GM23338 (cell line): ENCODE measurements at regions not wholly inside any gene's neighbourhood (a gene's known extent, or its start where the extent isn't known, plus 50 kb on each side); places are given as distances from the start of the nearest gene placed in this dataset.

Experiments used
- ATAC-seq: fragments of 200-7000 bp; cut with Tn5 transposase; 3 replicates; pipeline ENCODE4 v1.9.1; 2020
- DNase-seq: peaks from one replicate; pipeline ENCODE4 v3.0.0-alpha.2; 2015; ENCODE audit warnings: low spot score
- H2AFZ ChIP-seq: fragments of 200-600 bp; sonication (generic); 2 replicates; pipeline ENCODE4 v1.8.0; 2016; ENCODE audit warnings: antibody characterized with exemption, mild to moderate bottlenecking, moderate library complexity
- H3F3A ChIP-seq: fragments of 200-600 bp; sonication (generic); replicated peaks from 2 replicates; pipeline ENCODE4 v1.8.0; 2017; ENCODE audit warnings: antibody characterized with exemption, mixed run types, low read depth
- H3K27ac ChIP-seq: fragments of 200-600 bp; sonication (generic); 2 replicates; pipeline ENCODE4 v1.6.1; 2016; ENCODE audit warnings: low read depth
- H3K27me3 ChIP-seq: fragments of 200-600 bp; sonication (generic); 2 replicates; pipeline ENCODE4 v1.8.0; 2016; ENCODE audit warnings: mild to moderate bottlenecking, mixed run types, moderate library complexity; ENCODE audit not compliant: insufficient read depth
- H3K36me3 ChIP-seq: fragments of 200-600 bp; sonication (generic); 2 replicates; pipeline ENCODE4 v1.8.0; 2016; ENCODE audit warnings: mild to moderate bottlenecking; ENCODE audit not compliant: insufficient read depth
- H3K4me1 ChIP-seq: fragments of 200-600 bp; sonication (generic); 2 replicates; pipeline ENCODE4 v1.8.0; 2016; ENCODE audit warnings: mild to moderate bottlenecking, moderate library complexity; ENCODE audit not compliant: insufficient read depth
- H3K4me2 ChIP-seq: fragments of 200-600 bp; sonication (generic); 2 replicates; pipeline ENCODE4 v1.7.1; 2017; ENCODE audit warnings: mixed run types
- H3K4me3 ChIP-seq: fragments of 200-600 bp; sonication (generic); 2 replicates; pipeline ENCODE4 v1.6.1; 2016; ENCODE audit warnings: mixed run types
- H3K79me2 ChIP-seq: fragments of 200-600 bp; sonication (generic); replicated peaks from 2 replicates; pipeline ENCODE4 v1.8.0; 2017; ENCODE audit warnings: mild to moderate bottlenecking; ENCODE audit not compliant: insufficient read depth
- H3K9me2 ChIP-seq: fragments of 200-600 bp; sonication (generic); 2 replicates; pipeline ENCODE4 v1.8.0; 2017; ENCODE audit not compliant: insufficient read depth
- H4K20me1 ChIP-seq: fragments of 200-600 bp; sonication (generic); replicated peaks from 2 replicates; pipeline ENCODE4 v1.8.0; 2017; ENCODE audit warnings: mild to moderate bottlenecking; ENCODE audit not compliant: insufficient read depth
- H3K27ac Mint-ChIP-seq: 2 replicates; pipeline ENCODE4 v1.8.0; 2020; ENCODE audit warnings: inconsistent platforms, mild to moderate bottlenecking, moderate library complexity, mixed read lengths
- H3K27me3 Mint-ChIP-seq: 3 replicates; pipeline ENCODE4 v1.8.0; 2022; ENCODE audit warnings: low read depth, mild to moderate bottlenecking, moderate library complexity, mixed read lengths, inconsistent platforms; ENCODE audit not compliant: insufficient read depth, poor library complexity
- H3K36me3 Mint-ChIP-seq: 3 replicates; pipeline ENCODE4 v1.8.0; 2021; ENCODE audit warnings: low read depth, mild to moderate bottlenecking, inconsistent platforms, moderate library complexity, mixed read lengths
- H3K4me1 Mint-ChIP-seq: 3 replicates; pipeline ENCODE4 v1.8.0; 2020; ENCODE audit warnings: mild to moderate bottlenecking, inconsistent platforms, mixed read lengths
- H3K4me3 Mint-ChIP-seq: 3 replicates; pipeline ENCODE4 v1.8.0; 2021; ENCODE audit warnings: moderate library complexity, mild to moderate bottlenecking, inconsistent platforms, mixed read lengths
- H3K9me3 Mint-ChIP-seq: 3 replicates; pipeline ENCODE4 v1.8.0; 2020; ENCODE audit warnings: moderate library complexity, mild to moderate bottlenecking, inconsistent platforms, mixed read lengths
- CREB1 ChIP-seq: fragments of 250-450 bp; sonication (Bioruptor Pico); IDR thresholded peaks from 2 replicates; pipeline ENCODE4 v1.5.0; 2020; ENCODE audit warnings: low read depth, mild to moderate bottlenecking, moderate library complexity
- CTCF ChIP-seq, 2 experiments: fragments of 200-600 bp in 1 of 2; sonication (generic) in 1 of 2; conservative IDR thresholded peaks; 2 replicates each; pipeline versions ENCODE4 v1.5.1 to v1.6.1; 2016 to 2017; ENCODE audit warnings: antibody characterized with exemption in 2 of 2, low read depth in 2 of 2, mild to moderate bottlenecking in 2 of 2, moderate library complexity in 1 of 2
- ETS1 ChIP-seq: IDR thresholded peaks from 2 replicates; pipeline ENCODE4 v1.6.1; 2016; ENCODE audit warnings: antibody characterized with exemption
- EZH2 ChIP-seq: fragments of 200-600 bp; sonication (generic); IDR thresholded peaks from one replicate; pipeline ENCODE4 v1.8.0; 2017; ENCODE audit warnings: antibody characterized with exemption, mild to moderate bottlenecking, low read depth; ENCODE audit not compliant: unreplicated experiment
- EZH2phosphoT487 ChIP-seq: fragments of 200-600 bp; sonication (generic); IDR thresholded peaks from one replicate; pipeline ENCODE4 v1.8.1; 2018; ENCODE audit warnings: antibody characterized with exemption; ENCODE audit not compliant: unreplicated experiment
- JUNB ChIP-seq: IDR thresholded peaks from one replicate; pipeline ENCODE4 v1.6.1; 2016; ENCODE audit warnings: antibody characterized with exemption; ENCODE audit not compliant: unreplicated experiment
- NANOG ChIP-seq: IDR thresholded peaks from 2 replicates; pipeline ENCODE4 v1.6.1; 2016; ENCODE audit warnings: antibody characterized with exemption, borderline replicate concordance
- POLR2AphosphoS5 ChIP-seq: IDR thresholded peaks from 2 replicates; pipeline ENCODE4 v1.6.1; 2016; ENCODE audit warnings: antibody characterized with exemption, low read depth
- REST ChIP-seq: IDR thresholded peaks from one replicate; pipeline ENCODE4 v1.6.1; 2018; ENCODE audit warnings: antibody characterized with exemption; ENCODE audit not compliant: unreplicated experiment
- STAT1 ChIP-seq: IDR thresholded peaks from one replicate; pipeline ENCODE4 v1.6.1; 2016; ENCODE audit warnings: antibody characterized with exemption; ENCODE audit not compliant: unreplicated experiment
- ZNF114 ChIP-seq: fragments of 250-450 bp; sonication (Bioruptor Pico); IDR thresholded peaks from 2 replicates; pipeline ENCODE4 v1.5.0; 2020; ENCODE audit warnings: mild to moderate bottlenecking, moderate library complexity
- ZNF331 ChIP-seq: fragments of 250-450 bp; sonication (Bioruptor Pico); IDR thresholded peaks from 2 replicates; pipeline ENCODE4 v1.5.0; 2020; ENCODE audit warnings: low read depth, mild to moderate bottlenecking, moderate library complexity
- ZNF462 ChIP-seq: fragments of 250-450 bp; sonication (Bioruptor Pico); IDR thresholded peaks from 2 replicates; pipeline ENCODE4 v1.5.0; 2020; ENCODE audit warnings: mild to moderate bottlenecking, moderate library complexity

- H4K20me1 ChIP-seq = no peaks in the 10 kb centered on the region
- TF ChIP-seq STAT1 = no peak
- no peak for TF ChIP-seq ETS1
- TF ChIP-seq ZNF114 (CRISPR knock-in tag) = no peak
- TF ChIP-seq ZNF331 (CRISPR knock-in tag) = no peak
- no peak for TF ChIP-seq EZH2
- no peak for TF ChIP-seq POLR2AphosphoS5
- no peak for TF ChIP-seq REST
- no peak for TF ChIP-seq NANOG
- TF ChIP-seq ZNF462 (CRISPR knock-in tag) = no peak
- TF ChIP-seq CREB1 = no peak
- TF ChIP-seq JUNB = no peak
- TF ChIP-seq CTCF (conservative IDR thresholded peaks at IDR 0.05; ENCODE audit: low read depth in 2 of 2) = no peak
- no peak for TF ChIP-seq EZH2phosphoT487
- no peaks in the 10 kb centered on the region for H3K27me3 ChIP-seq
- no peaks in the 10 kb centered on the region for H3K79me2 ChIP-seq
- peaks cover 10% of the 10 kb centered on the region for H3K4me1 ChIP-seq
- peaks cover 6% of the 10 kb centered on the region for H3K27me3 Mint-ChIP-seq
- DNase-seq = no peak
- no peak overlapping the region for H3K27ac ChIP-seq
- H3K36me3 ChIP-seq = no peaks in the 10 kb centered on the region
- H3K27ac Mint-ChIP-seq = no peak overlapping the region
- H2AFZ ChIP-seq = no peak overlapping the region
- H3K4me2 ChIP-seq = no peak overlapping the region
- no peak for ATAC-seq
- H3K4me3 ChIP-seq = no peak overlapping the region
- no peaks in the 10 kb centered on the region for H3K36me3 Mint-ChIP-seq
- H3K9me2 ChIP-seq = no peaks in the 10 kb centered on the region
- peaks cover 12% of the 10 kb centered on the region for H3K4me1 Mint-ChIP-seq
- H3F3A ChIP-seq = no peaks in the 10 kb centered on the region
- no peaks in the 10 kb centered on the region for H3K9me3 Mint-ChIP-seq
- H3K4me3 Mint-ChIP-seq = no peak overlapping the region
Observed at GRCh38 chr13:99828123-99828522, 143.4 kb downstream of the ZIC5 start.
